Lung microvascular endothelial cell (primary cell): ENCODE measurements at regions not wholly inside any gene's neighbourhood (a gene's known extent, or its start where the extent isn't known, plus 50 kb on each side); places are given as distances from the start of the nearest gene placed in this dataset.
A peak's percentile ranks its signal among the peaks of the same experiment; 100 is the strongest.

Source experiments
- DNase-seq, 2 donors: peaks; one replicate each; pipeline versions ENCODE4 v3.0.0 to v3.0.0-alpha.2; 2010; ENCODE audit warnings: low read depth in 2 of 2

DNA sequence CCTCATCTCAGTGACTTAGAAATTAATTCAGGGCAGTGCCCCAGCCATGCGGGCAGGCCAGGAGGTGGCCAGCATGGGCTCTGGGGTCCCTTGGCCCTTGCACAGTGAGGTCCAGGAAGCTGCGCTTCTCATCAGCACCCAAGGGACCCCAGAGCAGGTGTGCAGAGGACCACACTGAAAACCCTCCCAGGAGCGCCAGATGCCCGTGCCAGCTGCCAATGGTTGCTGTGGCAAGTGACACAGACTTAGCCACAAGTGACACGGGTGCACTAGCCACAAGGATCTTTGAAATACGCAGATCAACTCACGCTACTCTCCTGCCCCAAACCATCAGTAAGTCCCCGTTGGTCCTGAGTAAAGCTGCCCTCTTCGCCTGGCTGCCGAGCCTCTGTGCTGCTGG lies 88.1 kb downstream of the ERMARD start:
- no peak for DNase-seq

DNA sequence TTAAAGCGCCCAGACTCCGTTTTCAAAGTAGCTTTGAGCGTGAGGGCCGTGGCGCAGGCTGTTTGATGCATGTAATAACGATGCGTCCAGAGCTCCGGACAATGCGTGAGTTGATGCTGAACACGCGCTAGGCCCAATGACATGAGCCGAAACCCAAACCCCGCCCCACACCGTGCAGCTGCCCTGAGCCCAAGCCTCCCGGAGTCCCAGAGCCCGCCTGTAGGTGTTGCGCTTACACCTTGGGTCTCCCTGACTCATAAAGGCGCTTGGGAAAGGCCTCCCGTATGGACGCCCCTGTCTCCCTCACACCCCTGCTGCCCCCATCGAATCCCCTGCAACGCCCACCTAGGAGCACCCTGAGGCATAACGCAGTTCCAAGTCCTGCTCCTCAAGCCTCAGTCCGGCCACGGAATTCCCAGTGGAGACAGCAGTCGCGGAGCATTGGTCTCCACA lies 87.6 kb downstream of the ERMARD start:
- no peak for DNase-seq

DNA sequence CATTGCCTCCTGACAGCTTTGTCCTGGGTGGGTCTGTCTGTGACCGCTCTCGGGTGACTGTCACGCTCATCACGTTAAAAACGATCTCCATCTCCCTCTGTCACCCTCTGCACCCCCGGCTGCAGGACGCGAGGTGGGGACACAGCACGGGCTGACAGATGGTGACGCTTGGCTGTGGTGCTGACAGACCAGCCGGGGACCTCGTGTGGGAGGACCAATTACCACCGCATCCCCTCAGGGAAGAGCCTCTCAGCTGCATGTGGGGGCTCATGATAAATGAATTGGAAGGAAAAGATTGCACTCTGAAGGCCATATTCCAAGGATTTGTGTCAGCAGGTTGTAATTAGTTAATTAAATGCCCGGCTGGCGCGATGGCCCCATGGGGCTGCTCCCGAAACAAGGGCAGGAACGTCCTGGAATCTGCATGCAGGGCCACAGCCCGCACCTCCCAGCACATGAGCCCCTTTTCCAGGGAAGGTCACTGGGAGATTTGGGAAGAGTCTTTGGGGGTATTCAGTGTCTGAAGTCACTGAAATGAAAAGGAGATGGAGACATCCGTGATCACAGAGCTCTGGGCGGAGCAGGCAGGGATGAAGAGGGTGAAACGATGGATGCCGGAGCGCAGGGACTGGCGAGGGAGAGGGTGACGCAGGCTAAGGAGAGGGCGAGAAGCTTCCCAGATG lies 87.1 kb downstream of the ERMARD start:
- DNase-seq, result no peak

DNA sequence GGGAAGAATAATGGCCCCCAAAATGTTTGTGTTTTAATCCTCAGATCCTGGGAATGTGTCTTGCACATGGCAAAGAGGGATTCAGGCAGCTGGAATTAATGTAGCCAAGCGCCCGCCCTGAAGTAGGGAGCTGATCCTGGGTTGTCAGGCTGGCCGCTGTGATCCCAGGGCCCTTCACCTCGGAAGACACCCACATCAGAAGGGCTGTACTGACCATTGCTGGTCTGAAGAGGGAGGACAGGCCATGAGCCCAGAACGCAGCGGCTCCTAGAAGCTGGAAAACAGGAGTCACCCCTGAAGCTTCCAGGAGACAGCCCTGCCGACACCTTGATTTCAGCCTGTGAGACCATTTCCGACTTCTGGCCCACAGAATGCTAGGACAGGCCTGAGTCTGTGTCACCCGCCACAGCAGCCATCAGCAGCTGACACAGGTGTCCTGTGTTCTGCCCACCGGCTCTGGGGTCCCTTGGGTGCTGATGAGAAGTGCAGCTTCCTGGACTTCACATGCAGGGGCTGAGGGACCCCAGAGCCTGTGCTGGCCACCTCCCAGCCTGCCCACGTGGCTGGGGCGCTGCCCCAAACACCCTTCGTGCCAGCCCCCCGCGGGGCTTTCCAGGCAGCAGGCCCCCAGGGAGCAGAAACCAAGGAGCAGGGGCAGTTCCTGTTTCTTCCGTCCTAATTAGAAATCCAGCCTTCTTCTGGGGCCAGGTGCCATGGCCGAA lies 86.3 kb downstream of the ERMARD start:
- DNase-seq, result no peak

DNA sequence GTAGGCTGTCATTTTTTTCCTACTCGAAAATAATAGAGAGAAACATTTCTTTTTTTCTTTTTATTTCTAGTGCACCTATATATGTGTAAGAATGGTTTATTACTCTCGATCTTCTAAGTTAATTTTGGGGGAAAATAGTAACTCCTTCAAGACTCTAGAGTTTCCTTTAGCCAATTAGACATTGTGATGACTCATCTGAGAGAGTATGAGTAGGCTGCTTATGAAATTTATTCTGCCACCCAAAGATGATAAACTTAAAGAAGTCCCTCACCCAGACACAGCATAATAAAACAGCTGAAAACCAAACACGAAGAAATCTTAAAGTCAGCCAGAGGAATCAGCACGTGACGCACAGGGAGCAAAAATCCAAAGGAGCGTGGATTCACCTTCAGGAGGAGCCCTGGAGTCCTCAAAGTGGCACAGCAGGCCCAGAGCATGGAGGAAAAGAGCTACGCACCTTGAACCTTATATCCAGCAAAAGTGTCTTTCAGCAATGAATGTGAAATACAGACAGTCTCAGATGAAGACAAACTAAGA lies 81.9 kb downstream of the ERMARD start:
- no peak for DNase-seq

DNA sequence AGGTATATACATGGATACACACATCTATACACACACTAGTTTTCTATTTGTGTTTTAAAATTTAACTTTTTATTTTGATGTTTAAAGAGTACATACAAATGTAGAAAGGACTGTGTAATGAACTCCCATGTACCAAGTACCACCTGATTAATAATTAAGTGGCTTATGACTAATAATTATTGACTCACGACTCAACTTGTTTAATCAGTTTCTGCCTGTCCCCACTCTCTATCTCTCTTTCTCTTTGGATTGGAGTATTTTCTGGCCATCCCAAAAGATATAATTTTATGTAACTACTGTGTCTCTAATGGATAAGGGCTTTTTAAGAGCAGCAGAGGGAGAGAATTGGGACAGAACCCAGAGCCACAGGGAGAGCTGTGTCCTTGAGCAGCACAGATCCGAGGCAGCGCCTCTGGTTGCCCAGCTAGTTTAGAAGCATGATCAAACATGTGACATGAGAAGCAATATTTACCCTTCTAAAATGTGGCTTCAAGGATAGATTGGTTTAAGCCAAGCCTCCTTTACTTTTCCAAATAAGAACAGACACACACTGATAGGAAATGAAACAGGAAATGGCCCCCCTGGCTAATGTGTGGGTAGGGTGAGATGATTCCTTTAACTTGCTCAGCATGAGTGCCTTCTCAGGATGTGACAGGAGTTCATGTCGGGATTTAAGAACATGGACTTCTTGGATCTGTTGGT lies 81.0 kb downstream of the ERMARD start:
- DNase-seq, result peak in 1 of 2 donors; percentile 54

DNA sequence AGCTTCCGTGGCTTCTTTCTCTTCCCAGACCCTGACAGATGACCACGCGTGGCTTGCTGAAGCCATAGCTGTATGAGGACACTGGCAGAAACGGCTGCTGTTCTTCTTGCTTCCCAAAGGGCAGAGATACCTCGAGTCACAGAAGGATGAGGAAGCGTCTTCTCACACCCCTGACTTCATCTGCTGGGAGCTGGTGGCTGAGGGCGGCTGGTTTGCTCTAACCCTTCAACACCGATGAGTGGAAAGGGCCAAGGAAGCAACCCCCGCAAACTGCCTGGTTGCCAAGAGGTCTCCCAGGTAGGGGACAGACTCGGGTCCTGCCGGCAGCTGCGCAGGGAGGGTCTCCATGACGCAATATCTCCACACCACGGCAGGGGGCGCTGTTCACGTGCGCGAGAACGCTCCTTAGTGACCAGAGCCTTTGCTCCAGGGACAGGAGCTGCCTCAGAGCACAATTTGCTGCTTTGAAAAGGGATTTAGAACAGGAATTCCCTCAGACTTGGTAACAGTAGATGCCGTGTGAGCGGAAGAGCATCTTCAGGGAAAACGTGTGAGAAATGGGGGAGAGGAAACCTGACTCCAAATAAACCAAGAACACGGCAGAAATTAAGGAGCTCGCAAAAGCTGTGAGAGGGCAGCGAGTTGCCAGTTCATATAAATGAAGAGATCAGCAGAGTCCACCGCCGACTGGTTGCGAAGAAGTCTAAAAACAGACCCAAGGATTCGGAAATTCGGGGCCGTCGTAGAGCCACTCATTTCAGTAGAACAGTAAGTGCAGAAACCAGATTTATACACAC lies 80.2 kb downstream of the ERMARD start:
- DNase-seq, result peak; percentile 73 to 87
